Stimulated activated CD4-positive, alpha-beta T cell treated with anti-CD3 and anti-CD28 coated beads, Interleukin-12 subunit alpha, Interleukin-12 subunit beta, amount 100 ng/mL, for 24 hours (primary cell): ENCODE measurements at regions not wholly inside any gene's neighbourhood (a gene's known extent, or its start where the extent isn't known, plus 50 kb on each side); places are given as distances from the start of the nearest gene placed in this dataset.

Experiments
- DNase-seq, 2 experiments: peaks; one replicate each; pipeline ENCODE4 v3.0.0-alpha.2; 2020; ENCODE audit warnings: low read depth in 2 of 2

- DNase-seq: no peak
Observed at GRCh38 chr2:126793885-126794613, 104.6 kb upstream of the TEX51 start.

DNA sequence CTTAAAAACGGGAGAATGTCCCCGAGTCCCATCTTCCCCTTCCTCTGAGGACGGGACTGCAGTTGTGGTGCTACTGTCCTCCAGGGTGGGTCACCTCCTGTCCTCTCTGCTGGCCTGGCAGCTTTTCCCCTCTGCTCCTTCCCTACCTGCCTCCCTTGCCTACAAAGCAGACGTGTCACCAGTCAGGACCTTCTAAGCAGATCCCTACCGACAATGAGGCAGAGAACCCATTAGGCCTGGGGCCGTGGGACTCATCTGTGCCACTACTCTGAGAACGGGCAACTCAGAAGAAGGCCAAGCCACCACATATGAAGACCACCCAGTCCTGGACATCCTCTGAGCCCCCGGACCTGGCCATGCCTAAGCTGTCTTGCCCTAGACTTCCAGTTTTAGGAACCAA, 103.0 kb upstream of the TEX51 start:
- no peak for DNase-seq

DNA sequence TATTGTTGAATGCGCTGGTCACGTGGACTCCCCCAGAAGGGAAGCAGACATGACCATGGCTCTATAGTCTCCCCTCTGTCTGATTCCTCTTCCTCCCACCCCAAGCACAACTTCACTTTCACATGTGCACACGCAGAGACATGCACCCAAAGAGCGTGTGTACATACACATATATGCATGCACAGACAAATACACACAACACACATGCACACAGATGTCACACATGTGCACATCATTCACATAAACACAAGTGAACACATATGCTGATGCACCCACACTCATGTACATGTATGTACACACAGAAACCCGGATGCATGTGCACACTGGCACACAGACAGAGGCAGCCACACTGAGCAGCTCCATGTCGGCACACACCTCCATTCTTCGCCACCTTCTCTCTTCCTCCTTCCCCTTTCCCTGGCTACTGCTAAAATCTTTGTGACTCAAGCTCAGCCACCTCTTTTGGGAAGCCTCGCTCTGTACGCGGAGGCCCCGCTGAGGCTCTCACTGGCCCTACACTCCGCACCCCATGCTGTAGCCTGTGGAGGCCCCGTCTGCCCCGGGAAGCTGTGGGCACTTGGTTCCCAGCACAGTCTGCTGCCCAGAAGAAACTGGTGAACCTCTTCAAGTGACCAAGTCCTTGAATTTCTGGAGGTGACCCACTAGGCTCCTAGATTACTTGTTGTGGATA, 101.6 kb upstream of the TEX51 start:
- no peak for DNase-seq

DNA sequence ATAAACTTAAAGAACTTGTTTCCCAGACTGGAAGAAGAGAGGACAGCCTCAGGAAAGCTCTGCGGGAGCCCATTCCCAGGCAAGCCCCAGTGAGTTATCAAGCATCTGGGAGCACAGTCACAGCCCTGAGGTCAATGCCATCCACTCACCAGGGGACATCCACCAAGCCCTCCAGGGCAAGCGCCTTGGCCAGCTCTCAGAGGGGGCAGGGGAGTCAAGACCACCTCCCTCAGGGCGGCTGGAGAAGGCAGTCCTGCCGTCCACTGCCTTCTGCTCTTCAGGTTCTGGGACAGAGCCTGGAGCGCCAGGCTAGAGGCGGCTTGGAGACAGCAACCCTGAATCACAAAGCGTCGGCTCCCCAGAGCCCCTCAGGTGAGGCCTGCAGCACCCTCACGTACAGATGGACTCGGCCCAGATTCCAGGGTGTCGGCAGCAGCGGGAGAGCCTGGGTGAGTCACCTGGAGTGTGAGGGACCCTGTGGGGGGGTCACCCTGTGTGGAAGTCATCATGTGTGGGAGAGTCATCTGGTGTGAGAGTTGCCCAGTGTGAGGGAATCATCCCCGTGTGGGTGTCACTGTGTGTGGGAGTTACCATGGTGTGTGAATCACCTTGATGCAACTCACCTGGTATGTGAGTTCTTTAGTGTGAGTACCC, 100.9 kb upstream of the TEX51 start:
- DNase-seq: no peak

DNA sequence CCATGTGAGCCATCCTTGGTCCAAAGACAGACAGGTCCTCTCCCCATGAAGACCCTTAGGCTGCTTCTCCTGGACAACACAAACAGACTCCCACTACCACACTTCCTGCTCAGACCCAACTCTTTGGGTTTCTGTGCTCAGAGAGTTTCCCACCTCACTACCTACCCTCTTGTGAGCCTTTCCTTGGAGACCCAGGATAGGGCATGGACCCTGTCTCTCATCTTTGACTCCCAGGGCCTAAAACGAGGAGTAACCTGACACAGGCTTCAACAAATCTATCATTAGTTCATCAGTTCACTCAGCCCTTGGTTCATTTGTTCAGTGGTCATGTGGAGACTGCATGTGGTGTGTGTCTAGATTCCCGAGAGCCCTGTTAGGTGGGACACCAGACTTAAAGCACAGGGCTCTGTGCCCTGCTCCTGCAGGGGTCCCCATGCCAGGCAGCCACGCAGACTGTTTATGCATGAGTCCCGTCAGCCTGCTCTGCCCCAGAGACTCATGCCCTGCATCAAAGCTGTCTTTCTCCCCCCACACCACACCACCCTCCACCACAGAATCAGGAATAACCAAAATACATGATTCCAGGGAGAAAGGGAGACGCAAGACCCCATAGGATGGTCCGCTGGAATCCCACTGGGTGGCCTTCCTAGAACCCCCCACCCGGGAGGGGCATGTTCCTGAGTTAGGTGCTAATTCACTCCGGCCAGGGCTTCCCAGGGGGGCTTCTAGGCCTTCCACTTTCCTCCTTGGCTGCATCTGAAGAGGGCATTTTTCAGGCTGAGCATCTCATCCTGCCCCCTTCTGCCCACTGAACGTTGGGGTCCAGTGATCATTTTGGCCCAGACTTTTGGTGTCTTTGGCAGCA, 100.2 kb upstream of the TEX51 start:
- no peak for DNase-seq

DNA sequence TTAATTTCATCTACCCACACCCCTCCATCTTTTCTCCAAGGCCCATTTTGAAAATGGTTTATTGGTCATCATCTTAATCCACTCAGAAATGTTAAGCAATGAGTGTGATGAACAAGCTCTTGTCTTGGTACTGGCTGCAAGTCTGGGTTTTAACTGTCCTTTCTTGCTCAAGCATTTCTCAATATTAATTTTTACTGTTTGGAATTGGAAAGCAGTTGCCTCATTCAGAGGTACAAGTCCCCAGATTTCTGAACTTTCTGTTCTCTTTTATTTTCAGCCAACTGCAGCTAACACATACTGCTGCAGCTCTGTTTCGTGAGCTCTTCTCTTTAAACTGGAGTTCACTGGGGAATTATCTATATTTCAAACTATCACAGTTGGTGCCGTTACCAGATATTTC, 99.4 kb upstream of the TEX51 start:
- no peak for DNase-seq

DNA sequence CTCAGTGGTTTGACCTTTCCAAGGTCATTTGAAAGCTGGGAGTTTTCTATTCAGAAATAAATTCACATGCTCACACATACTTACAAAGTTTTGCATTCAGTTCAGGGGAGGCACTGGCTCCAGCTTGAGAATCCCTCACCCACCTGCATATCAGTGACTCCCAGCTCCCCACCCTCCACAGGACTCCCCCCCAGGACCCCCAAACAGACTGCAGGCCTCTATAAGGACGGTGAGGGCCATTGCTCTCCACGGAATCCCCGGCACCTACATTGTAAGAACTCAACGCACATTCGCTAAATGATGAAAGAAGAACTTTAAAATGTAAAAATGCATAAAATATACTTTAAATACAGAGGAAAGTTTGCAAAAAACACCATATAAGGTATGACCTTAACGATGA, 97.2 kb upstream of the TEX51 start:
- DNase-seq: no peak

DNA sequence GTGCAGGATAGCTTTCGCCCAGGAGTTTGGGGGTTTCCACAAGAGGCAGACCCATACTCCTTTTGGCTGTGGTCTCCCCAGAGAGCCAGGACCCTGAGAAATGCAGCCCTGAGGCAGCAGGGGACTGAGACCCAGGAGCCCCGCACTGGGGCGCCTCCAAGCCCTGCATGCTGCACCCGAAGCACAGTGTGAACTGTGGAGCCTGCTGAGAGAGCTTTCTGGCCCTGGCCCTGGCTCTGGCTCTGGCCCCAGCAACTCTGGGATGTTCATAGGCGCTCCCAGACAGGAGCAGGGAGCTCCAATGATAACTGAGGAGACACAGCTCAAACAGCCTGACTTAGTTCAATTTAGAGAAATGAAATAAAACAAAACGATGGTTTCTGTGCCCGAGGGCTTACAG, 96.4 kb upstream of the TEX51 start:
- no peak for DNase-seq

DNA sequence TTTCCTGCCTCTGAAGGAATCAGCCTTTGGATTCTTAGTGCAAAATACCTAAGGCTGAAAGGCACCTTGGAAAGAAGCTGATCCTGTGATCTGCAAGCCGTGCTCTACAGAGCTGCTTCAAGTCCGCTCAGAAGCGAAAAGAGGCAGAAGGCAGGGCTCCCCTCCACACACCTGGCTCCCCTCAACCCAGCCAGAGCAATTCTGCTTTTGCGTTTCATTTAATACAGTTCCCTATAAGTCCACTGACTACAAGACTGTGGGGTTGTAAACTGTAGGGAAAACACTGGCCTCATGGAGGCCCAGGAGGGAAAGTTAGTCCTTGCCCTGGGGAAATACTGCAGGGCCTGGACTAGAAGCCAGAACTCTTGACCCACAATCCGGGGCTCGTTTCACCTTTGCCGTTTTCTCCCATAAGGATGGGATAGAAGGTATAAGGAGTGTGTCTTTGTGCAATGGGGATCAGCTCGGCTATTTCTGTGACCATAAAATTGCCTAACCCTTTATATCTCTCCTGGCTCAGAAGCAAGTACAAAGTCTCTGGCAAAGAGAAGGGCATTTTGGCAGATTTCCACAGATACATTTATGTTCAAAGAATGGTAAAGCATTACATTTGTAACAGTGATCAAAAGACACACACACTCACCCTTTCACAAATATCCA, 95.8 kb upstream of the TEX51 start:
- DNase-seq: no peak

DNA sequence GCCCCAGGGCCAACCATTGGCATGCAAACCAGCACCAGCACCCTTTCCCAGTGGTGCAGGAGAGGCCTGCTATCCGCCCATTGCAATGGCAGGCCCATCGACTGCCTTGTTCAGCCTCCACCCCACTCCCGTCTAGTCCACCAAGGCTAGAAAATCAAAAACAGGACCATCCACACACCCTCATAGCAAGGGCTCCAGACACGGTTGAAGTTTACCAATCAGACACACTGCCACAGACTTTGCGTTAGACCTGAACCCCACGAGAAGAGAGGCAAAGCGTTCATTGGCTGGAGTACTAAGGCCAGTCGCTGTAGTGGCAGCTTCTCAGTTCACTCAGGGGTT, 95.3 kb upstream of the TEX51 start:
- DNase-seq: no peak

DNA sequence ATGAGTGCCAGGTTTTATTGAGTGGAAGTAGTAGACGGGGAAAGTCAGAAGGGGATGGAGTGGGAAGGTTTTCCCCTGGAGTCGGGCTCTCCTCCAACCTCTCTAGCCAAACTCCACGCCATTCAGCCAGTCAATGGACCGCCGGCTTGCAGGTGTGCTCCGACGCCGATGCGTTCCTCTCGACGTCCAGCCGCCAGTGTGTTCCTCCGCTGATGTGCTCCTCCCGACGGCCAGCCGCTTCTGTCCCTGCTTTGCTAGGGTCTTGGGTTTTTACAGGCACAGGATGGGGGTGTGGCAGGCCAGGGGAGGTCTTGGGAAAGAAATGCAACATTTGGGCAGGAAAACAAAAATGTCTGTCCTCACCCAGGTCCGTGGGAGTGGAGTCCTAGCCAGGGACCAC, 94.3 kb upstream of the TEX51 start:
- no peak for DNase-seq

DNA sequence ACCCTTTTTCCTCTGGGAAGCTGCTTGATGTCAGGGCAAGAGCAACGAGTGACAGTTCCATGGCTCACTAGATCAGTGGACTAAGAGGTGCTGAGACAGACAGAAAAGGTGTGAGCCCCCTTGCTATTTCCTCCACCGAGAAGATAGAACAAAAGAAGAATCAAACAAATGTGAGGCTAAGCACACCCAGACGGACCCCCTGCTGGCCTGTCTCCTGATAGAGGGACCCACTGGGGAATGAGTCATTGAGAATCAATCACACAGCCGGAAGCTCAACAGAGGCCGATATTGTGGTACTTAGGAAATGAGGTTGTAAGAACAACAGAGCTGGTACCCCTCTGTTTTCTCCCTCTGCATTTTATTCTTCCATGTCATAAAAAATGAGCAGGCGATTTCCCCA, 89.8 kb upstream of the TEX51 start:
- no peak for DNase-seq

DNA sequence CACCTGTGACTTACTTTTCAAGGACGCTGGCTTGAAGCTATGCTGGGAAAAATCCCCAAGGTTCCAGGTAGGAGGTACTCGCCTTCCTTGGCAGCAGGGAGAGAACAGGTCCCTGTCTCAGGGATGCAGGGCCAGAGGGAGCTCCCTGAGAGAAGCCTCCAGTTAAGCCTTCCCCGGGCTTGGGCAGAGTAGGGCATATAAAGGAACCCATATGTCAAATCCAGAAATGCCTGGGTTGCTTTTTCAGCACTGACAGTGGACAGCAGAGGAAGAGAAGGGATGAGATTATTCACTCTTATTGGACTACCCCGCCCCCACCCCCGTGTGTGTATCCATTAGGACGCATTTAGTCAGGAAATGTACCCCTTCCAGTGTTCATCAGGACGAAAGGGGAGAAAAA, 89.3 kb upstream of the TEX51 start:
- DNase-seq: no peak

DNA sequence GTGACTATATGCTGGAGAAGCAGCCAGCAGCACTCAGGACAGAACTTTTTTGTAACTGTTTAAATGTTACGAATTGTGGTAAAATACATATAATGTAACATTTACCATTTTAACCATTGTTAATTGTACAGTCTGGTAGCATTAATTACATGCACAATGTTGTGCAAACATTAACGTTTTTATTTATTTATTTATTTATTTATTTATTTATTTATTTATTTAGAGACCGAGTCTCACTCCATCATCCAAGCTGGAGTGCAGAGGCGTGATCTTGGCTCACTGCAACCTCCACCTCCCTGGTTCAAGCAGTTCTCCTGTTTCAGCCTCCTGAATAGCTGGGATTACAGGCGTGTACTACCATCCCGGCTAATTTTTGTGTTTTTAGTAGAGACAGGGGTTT, 88.7 kb upstream of the TEX51 start:
- DNase-seq: no peak

DNA sequence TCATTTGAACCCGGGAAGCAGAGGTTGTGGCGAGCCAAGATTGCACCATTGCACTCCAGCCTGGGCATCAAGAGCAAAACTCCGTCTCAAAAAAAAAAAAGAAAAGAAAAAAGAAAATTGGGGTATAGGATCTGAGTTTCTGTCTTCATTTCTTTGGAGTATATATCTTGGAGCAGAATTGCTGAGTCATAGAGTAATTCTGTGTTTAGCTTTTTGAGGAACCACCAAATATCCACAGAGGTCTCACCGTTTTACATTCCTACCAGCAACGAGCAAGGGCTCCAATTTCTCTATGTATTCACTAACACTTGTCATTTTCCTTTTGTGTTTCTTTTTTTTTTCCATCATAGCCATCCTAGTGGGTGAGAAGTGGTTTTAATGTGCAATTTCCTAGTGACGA, 87.6 kb upstream of the TEX51 start:
- no peak for DNase-seq

GRCh38 chr2:126817172-126817571, 81.5 kb upstream of the TEX51 start:
- DNase-seq: no peak

GRCh38 chr2:126822115-126822514, 76.6 kb upstream of the TEX51 start:
- no peak for DNase-seq

DNA sequence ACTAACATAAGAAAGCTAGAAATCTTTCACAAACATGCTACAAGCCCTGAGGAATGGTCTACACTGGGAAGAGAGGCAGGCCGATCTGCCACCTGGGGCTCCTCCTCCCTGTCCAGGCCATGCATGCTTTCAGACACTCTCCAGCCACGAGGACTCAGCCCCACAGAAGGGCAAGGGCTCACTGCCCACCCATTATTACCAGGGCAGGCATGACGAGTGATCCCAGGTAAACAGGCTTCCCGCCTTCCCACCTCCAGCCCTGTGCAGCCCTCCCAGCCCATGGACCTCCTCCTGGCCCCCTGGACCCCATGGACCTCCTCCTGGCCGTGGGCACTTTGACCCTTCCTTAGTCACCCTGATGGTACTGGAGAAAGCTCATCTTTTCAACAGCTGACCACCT, 75.8 kb upstream of the TEX51 start:
- no peak for DNase-seq

- no peak for DNase-seq
Observed at GRCh38 chr2:126823951-126824350, 74.7 kb upstream of the TEX51 start.

DNA sequence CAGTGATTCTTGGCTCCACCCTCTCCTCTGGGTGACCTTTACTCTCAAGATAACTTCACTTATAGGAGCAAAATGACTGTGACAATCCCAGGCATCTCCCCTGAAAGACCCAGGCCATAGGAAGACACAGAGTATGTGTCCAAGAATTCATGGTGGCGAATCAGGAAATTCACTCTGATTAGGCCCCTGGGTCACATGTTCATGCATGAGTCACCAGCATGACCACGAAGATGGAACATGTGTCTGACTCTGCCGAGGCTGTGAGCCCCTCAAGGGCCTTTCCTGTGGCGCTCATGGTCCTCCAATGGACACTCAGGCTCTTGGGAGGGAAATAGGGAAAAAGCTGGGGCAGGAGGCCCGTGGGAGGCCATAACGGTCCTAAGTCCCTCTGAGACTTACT, 74.0 kb upstream of the TEX51 start:
- no peak for DNase-seq

DNA sequence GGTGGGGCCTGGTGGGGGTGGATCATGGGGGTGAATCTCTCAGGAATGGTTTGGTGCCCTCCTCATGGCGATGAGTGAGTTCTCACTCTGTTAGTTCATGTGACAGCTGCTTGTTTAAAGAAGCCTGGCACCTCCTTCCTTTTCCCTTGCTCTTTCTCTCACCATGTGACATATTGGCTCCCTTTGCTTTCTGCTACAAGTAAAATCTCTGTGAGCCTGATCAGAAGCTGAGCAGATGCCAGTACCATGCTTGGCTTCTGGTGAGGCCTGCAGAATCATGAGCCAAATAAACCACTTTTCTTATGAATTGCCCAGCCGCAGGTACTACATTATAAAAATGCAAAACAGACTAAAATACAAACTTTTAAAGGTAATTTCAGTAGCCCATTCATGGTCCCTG, 73.4 kb upstream of the TEX51 start:
- no peak for DNase-seq

GRCh38 chr2:126826491-126826890, 72.2 kb upstream of the TEX51 start:
- no peak for DNase-seq
